ENCODE measurements at regions not wholly inside any gene's neighbourhood (a gene's known extent, or its start where the extent isn't known, plus 50 kb on each side); places are given as distances from the start of the nearest gene placed in this dataset.

DNA sequence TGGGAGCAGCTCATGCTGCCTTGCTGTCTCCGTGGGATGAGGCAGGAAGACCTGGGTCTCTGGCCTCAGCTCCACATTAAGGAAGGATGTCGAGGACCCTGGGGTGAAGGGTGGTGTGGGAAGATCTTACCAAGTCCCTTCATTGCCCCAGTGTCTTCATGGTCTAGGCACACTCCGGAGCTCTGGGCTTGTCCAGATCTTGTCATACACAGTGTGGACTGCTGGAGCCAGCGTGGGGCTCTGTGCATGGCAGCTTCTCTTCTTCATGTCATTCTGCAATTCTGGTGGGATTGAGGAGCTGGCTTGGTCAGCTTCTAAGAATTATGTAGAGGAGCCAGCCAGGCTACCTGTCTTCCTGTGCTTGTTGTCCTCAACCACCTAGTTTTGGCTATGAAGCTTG, 79.3 kb upstream of the ETV3 start:
- TF ChIP-seq, protein P1, sequence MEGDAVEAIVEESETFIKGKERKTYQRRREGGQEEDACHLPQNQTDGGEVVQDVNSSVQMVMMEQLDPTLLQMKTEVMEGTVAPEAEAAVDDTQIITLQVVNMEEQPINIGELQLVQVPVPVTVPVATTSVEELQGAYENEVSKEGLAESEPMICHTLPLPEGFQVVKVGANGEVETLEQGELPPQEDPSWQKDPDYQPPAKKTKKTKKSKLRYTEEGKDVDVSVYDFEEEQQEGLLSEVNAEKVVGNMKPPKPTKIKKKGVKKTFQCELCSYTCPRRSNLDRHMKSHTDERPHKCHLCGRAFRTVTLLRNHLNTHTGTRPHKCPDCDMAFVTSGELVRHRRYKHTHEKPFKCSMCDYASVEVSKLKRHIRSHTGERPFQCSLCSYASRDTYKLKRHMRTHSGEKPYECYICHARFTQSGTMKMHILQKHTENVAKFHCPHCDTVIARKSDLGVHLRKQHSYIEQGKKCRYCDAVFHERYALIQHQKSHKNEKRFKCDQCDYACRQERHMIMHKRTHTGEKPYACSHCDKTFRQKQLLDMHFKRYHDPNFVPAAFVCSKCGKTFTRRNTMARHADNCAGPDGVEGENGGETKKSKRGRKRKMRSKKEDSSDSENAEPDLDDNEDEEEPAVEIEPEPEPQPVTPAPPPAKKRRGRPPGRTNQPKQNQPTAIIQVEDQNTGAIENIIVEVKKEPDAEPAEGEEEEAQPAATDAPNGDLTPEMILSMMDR (conservative IDR thresholded peaks at IDR 0.05; ENCODE audit: low read depth, low read length): no peak
- no peak for TF ChIP-seq EZH2 (IDR thresholded peaks at IDR 0.05; ENCODE audit: borderline replicate concordance, low read depth, low read length, poor library complexity, severe bottlenecking)
